IMR-90 (cell line): ENCODE measurements at regions not wholly inside any gene's neighbourhood (a gene's known extent, or its start where the extent isn't known, plus 50 kb on each side); places are given as distances from the start of the nearest gene placed in this dataset.

Experiments
- ATAC-seq: fragments of 200-7000 bp; cut with Tn5 transposase; 2 replicates; pipeline ENCODE4 v1.9.1; 2020; ENCODE audit warnings: low read depth, mild to moderate bottlenecking, moderate library complexity
- BruUV-seq: library from RNA; stranded (reverse); fragments of 400-500 nt; replicated peaks from 2 replicates; lab custom pipeline; 2021; lab: Mats Ljungman, UMichigan
- CTCF ChIA-PET: fragments of 300-600 bp; formaldehyde crosslinking; extraction: SDS; loops from one replicate; lab custom pipeline; 2021; ENCODE audit warnings: antibody characterized with exemption; lab: Yijun Ruan, JAX
- POLR2A ChIA-PET: fragments of 300-600 bp; sonication (Branson Sonifier 250); formaldehyde crosslinking; loops from one replicate; lab custom pipeline; 2022; ENCODE audit warnings: antibody characterized with exemption; ENCODE audit not compliant: unreplicated experiment; lab: Charles Lee
- DNase-seq: peaks from one replicate; pipeline ENCODE4 v3.0.0; 2013
- H2AFZ ChIP-seq: replicated peaks from 2 replicates; pipeline ENCODE3; 2013; ENCODE audit warnings: low read length, mild to moderate bottlenecking; ENCODE audit not compliant: poor library complexity
- H2AK5ac ChIP-seq: 2 replicates; pipeline ENCODE4 v1.6.1; 2013; ENCODE audit warnings: low read depth, low read length, inconsistent platforms
- H2AK9ac ChIP-seq: replicated peaks from 2 replicates; pipeline ENCODE3; 2013; ENCODE audit warnings: mild to moderate bottlenecking, low read depth, low read length, moderate library complexity; ENCODE audit not compliant: poor library complexity
- H2BK120ac ChIP-seq: 2 replicates; pipeline ENCODE4 v1.6.1; 2013; ENCODE audit warnings: low read depth, low read length, inconsistent platforms
- H2BK15ac ChIP-seq: 3 replicates; pipeline ENCODE4 v1.6.1; 2013; ENCODE audit warnings: low read depth, low read length, inconsistent platforms
- H2BK20ac ChIP-seq: 2 replicates; pipeline ENCODE4 v1.6.1; 2013; ENCODE audit warnings: low read depth, mild to moderate bottlenecking, inconsistent platforms, low read length, moderate library complexity
- H2BK5ac ChIP-seq: 2 replicates; pipeline ENCODE4 v1.6.1; 2013; ENCODE audit warnings: mild to moderate bottlenecking, low read depth, low read length, inconsistent platforms; ENCODE audit not compliant: poor library complexity, severe bottlenecking
- H3K14ac ChIP-seq: replicated peaks from 2 replicates; pipeline ENCODE4 v1.6.1; 2013; ENCODE audit warnings: low read depth, low read length, inconsistent platforms
- H3K18ac ChIP-seq: 2 replicates; pipeline ENCODE4 v1.6.1; 2013; ENCODE audit warnings: low read depth, low read length, control low read depth
- H3K23ac ChIP-seq: 2 replicates; pipeline ENCODE4 v1.6.1; 2013; ENCODE audit warnings: low read depth, low read length, inconsistent platforms
- H3K27ac ChIP-seq: 2 replicates; pipeline ENCODE4 v1.5.1; 2013; ENCODE audit warnings: mild to moderate bottlenecking, control low read depth, low read length; ENCODE audit not compliant: insufficient read depth
- H3K27me3 ChIP-seq: 2 replicates; pipeline ENCODE4 v1.6.1; 2013; ENCODE audit warnings: low read length; ENCODE audit not compliant: control insufficient read depth, insufficient read depth
- H3K36me3 ChIP-seq: 2 replicates; pipeline ENCODE4 v1.6.1; 2013; ENCODE audit warnings: low read length, mixed read lengths; ENCODE audit not compliant: control insufficient read depth, insufficient read depth
- H3K4ac ChIP-seq: 2 replicates; pipeline ENCODE4 v1.6.1; 2013; ENCODE audit warnings: low read depth, low read length, inconsistent platforms
- H3K4me1 ChIP-seq: 2 replicates; pipeline ENCODE4 v1.6.1; 2013; ENCODE audit warnings: low read length, mixed read lengths; ENCODE audit not compliant: control insufficient read depth, insufficient read depth
- H3K4me2 ChIP-seq: 2 replicates; pipeline ENCODE4 v1.6.1; 2013; ENCODE audit warnings: low read depth, mild to moderate bottlenecking, control low read depth, low read length, moderate library complexity
- H3K4me3 ChIP-seq: 2 replicates; pipeline ENCODE4 v1.5.1; 2013; ENCODE audit warnings: low read depth, mild to moderate bottlenecking, control low read depth, low read length, moderate library complexity; ENCODE audit not compliant: insufficient read depth
- H3K56ac ChIP-seq: 2 replicates; pipeline ENCODE4 v1.6.1; 2013; ENCODE audit warnings: low read length, inconsistent platforms; ENCODE audit not compliant: insufficient read depth; ENCODE audit errors: extremely low read depth
- H3K79me1 ChIP-seq, 2 experiments: 2 replicates each; pipeline ENCODE4 v1.6.1; 2013; ENCODE audit warnings: low read length in 2 of 2, inconsistent platforms in 1 of 2, low read depth in 1 of 2
- H3K9ac ChIP-seq: 2 replicates; pipeline ENCODE4 v1.6.1; 2013; ENCODE audit warnings: low read depth, low read length, control low read depth
- H3K9me1 ChIP-seq: 2 replicates; pipeline ENCODE4 v1.6.1; 2013; ENCODE audit warnings: low read length, inconsistent platforms; ENCODE audit not compliant: insufficient read depth
- H3K9me3 ChIP-seq: 2 replicates; pipeline ENCODE4 v1.6.1; 2013; ENCODE audit warnings: low read length; ENCODE audit not compliant: control insufficient read depth, insufficient read depth
- H4K20me1 ChIP-seq: 2 replicates; pipeline ENCODE4 v1.6.1; 2013; ENCODE audit warnings: low read length, inconsistent platforms; ENCODE audit not compliant: insufficient read depth
- H4K5ac ChIP-seq: 2 replicates; pipeline ENCODE4 v1.6.1; 2013; ENCODE audit warnings: mild to moderate bottlenecking, low read depth, low read length, control low read depth
- H4K8ac ChIP-seq, 2 experiments: 2 replicates each; pipeline ENCODE4 v1.6.1; 2013; ENCODE audit warnings: low read depth in 2 of 2, low read length in 2 of 2, control low read depth in 1 of 2, inconsistent platforms in 1 of 2
- H4K91ac ChIP-seq: 2 replicates; pipeline ENCODE4 v1.6.1; 2013; ENCODE audit warnings: low read depth, low read length, inconsistent platforms; ENCODE audit not compliant: insufficient read depth
- BHLHE40 ChIP-seq: fragments of 150-350 bp; IDR thresholded peaks from 2 replicates; pipeline ENCODE4 v1.6.1; 2016; ENCODE audit warnings: mild to moderate bottlenecking, low read depth, low read length
- MAFK ChIP-seq: IDR thresholded peaks from 2 replicates; pipeline ENCODE4 v1.6.1; 2012; ENCODE audit warnings: low read depth, low read length, improper control_type of control experiment
- dilution Hi-C: fragments of 300-500 bp; cut with HindIII; formaldehyde crosslinking; loops from one replicate; pipeline ENCODE4 v1.14.3; 2018; ENCODE audit warnings: low sequenced_read_pairs; ENCODE audit not compliant: unreplicated experiment
- in situ Hi-C: fragments of 300-500 bp; cut with MboI; formaldehyde crosslinking; loops from 3 replicates; pipeline ENCODE4 v1.14.3; 2019; ENCODE audit warnings: low sequenced_read_pairs, inconsistent platforms, mixed read lengths
- intact Hi-C: fragments of 100-400 bp; cut with micrococcal nuclease; formaldehyde crosslinking; loops from 2 replicates; pipeline ENCODE4 v1.10.0; 2022

DNA sequence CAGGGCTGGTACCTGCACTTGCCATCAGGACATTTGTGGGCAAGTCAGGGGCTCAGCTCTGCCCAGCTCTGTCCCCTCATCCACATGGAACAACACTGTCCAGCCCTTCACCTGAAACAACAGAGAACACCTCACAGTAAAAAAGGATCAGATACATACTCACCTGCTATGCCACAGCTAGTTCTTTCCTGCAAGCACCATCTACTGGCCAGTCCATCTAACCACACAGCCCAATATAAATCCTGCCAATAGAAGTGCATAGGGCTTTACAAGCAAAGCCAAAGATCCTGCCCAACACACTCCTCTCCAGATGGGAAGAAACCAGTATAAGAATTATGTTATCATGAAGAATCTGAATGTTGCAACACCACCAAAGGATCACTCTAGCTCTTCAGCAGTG lies 52.2 kb upstream of the GALNT13 start:
- TF ChIP-seq BHLHE40: no peak
- TF ChIP-seq MAFK: no peak
- H2BK120ac ChIP-seq: no peak overlapping the region
- H3K56ac ChIP-seq: no peak overlapping the region
- ChIA-PET CTCF (no interaction called here), POLR2A (no interaction called here)
- no peaks in the 10 kb centered on the region for H3K79me1 ChIP-seq
- H2BK5ac ChIP-seq: no peak overlapping the region
- DNase-seq: no peak
- BruUV-seq: no TSS peak
- no peak overlapping the region for H4K5ac ChIP-seq
- no peak overlapping the region for H4K91ac ChIP-seq
- no peak overlapping the region for H3K4me2 ChIP-seq
- no peak overlapping the region for H3K9ac ChIP-seq
- no peaks in the 10 kb centered on the region for H3K36me3 ChIP-seq
- no peak overlapping the region for H3K27ac ChIP-seq
- H3K4ac ChIP-seq: no peak overlapping the region
- H2BK20ac ChIP-seq: no peak overlapping the region
- no peaks in the 10 kb centered on the region for H3K9me1 ChIP-seq
- H2AK5ac ChIP-seq: no peak overlapping the region
- peaks cover 19% of the 10 kb centered on the region for H3K9me3 ChIP-seq
- no peak overlapping the region for H3K18ac ChIP-seq
- no peaks in the 10 kb centered on the region for H3K27me3 ChIP-seq
- no peak overlapping the region for H2BK15ac ChIP-seq
- no peaks in the 10 kb centered on the region for H3K4me1 ChIP-seq
- no peak overlapping the region for H3K4me3 ChIP-seq
- intact Hi-C loops: no loop called here
- in situ Hi-C loops: no loop called here
- no peak overlapping the region for H4K8ac ChIP-seq
- H4K20me1 ChIP-seq: no peaks in the 10 kb centered on the region
- H3K23ac ChIP-seq: no peak overlapping the region
- dilution Hi-C loops: no loop called here
- no peak for ATAC-seq
- H2AK9ac ChIP-seq: no peak overlapping the region
- H2AFZ ChIP-seq: no peak overlapping the region
- H3K14ac ChIP-seq: no peak overlapping the region
